Nephron (organoid): ENCODE measurements at regions not wholly inside any gene's neighbourhood (a gene's known extent, or its start where the extent isn't known, plus 50 kb on each side); places are given as distances from the start of the nearest gene placed in this dataset.

ENCODE experiments used
- H3K27ac Mint-ChIP-seq, 3 experiments: 2 replicates each; pipeline ENCODE4 v1.8.0; 2020; ENCODE audit warnings: mixed read lengths in 3 of 3, mild to moderate bottlenecking in 2 of 3, moderate library complexity in 1 of 3
- H3K27me3 Mint-ChIP-seq: 2 replicates; pipeline ENCODE4 v1.8.0; 2021; ENCODE audit warnings: low read depth, mild to moderate bottlenecking, moderate library complexity, mixed read lengths
- H3K36me3 Mint-ChIP-seq: 2 replicates; pipeline ENCODE4 v1.8.0; 2020; ENCODE audit warnings: low read depth, mixed read lengths
- H3K4me1 Mint-ChIP-seq: 2 replicates; pipeline ENCODE4 v1.8.0; 2020; ENCODE audit warnings: mixed read lengths
- H3K4me3 Mint-ChIP-seq, 3 experiments: 2 replicates each; pipeline ENCODE4 v1.8.0; 2020; ENCODE audit warnings: mild to moderate bottlenecking in 3 of 3, mixed read lengths in 3 of 3, moderate library complexity in 2 of 3
- H3K9me3 Mint-ChIP-seq: 2 replicates; pipeline ENCODE4 v1.8.0; 2020; ENCODE audit warnings: mixed read lengths
- CTCF ChIP-seq, 3 experiments: fragments of 200-600 bp; sonication (generic); IDR thresholded peaks; one replicate each; pipeline ENCODE4 v1.5.0; 2021; ENCODE audit warnings: antibody characterized with exemption in 3 of 3; ENCODE audit not compliant: unreplicated experiment in 3 of 3

GRCh38 chr3:117122609-117123008 lies 413.0 kb downstream of the TUSC7 start:
- peaks cover 42% of the 10 kb centered on the region for H3K4me1 Mint-ChIP-seq
- H3K36me3 Mint-ChIP-seq: no peaks in the 10 kb centered on the region
- H3K27me3 Mint-ChIP-seq: no peaks in the 10 kb centered on the region
- H3K9me3 Mint-ChIP-seq: no peaks in the 10 kb centered on the region
- TF ChIP-seq CTCF (IDR thresholded peaks at IDR 0.05; ENCODE audit: unreplicated experiment in 3 of 3): no peak
- H3K4me3 Mint-ChIP-seq: no peak overlapping the region
- no peak overlapping the region for H3K27ac Mint-ChIP-seq

- Mint-ChIP-seq H3K36me3 (no peaks in the 10 kb centered on the region), H3K9me3 (no peaks in the 10 kb centered on the region), H3K4me3 (no peak overlapping the region), H3K27ac (peak overlapping the region in 2 of 3 experiments; percentile 3 to 51), H3K4me1 (peaks cover 44% of the 10 kb centered on the region), H3K27me3 (no peaks in the 10 kb centered on the region)
- TF ChIP-seq CTCF (IDR thresholded peaks at IDR 0.05; ENCODE audit: unreplicated experiment in 3 of 3): no peak
Measured at GRCh38 chr3:117126460-117126859, 416.9 kb downstream of the TUSC7 start.

- H3K27me3 Mint-ChIP-seq: no peaks in the 10 kb centered on the region
- H3K27ac Mint-ChIP-seq: peak overlapping the region in 2 of 3 experiments; percentile 3 to 44
- H3K4me3 Mint-ChIP-seq: no peak overlapping the region
- peak in 2 of 3 experiments; percentile 30 to 45 for TF ChIP-seq CTCF (IDR thresholded peaks at IDR 0.05; ENCODE audit: unreplicated experiment in 3 of 3)
- H3K4me1 Mint-ChIP-seq: peaks cover 44% of the 10 kb centered on the region
- H3K36me3 Mint-ChIP-seq: no peaks in the 10 kb centered on the region
- no peaks in the 10 kb centered on the region for H3K9me3 Mint-ChIP-seq
Measured at GRCh38 chr3:117126946-117127546, 417.5 kb downstream of the TUSC7 start.

GRCh38 chr3:117128133-117128532 lies 418.6 kb downstream of the TUSC7 start:
- no peak for TF ChIP-seq CTCF (IDR thresholded peaks at IDR 0.05; ENCODE audit: unreplicated experiment in 3 of 3)
- H3K4me3 Mint-ChIP-seq: no peak overlapping the region
- no peaks in the 10 kb centered on the region for H3K9me3 Mint-ChIP-seq
- no peaks in the 10 kb centered on the region for H3K36me3 Mint-ChIP-seq
- peaks cover 47% of the 10 kb centered on the region for H3K4me1 Mint-ChIP-seq
- no peaks in the 10 kb centered on the region for H3K27me3 Mint-ChIP-seq
- no peak overlapping the region for H3K27ac Mint-ChIP-seq

- H3K4me3 Mint-ChIP-seq: no peak overlapping the region
- H3K9me3 Mint-ChIP-seq: no peaks in the 10 kb centered on the region
- no peaks in the 10 kb centered on the region for H3K36me3 Mint-ChIP-seq
- TF ChIP-seq CTCF (IDR thresholded peaks at IDR 0.05; ENCODE audit: unreplicated experiment in 3 of 3): no peak
- H3K4me1 Mint-ChIP-seq: peaks cover 52% of the 10 kb centered on the region
- peak overlapping the region in 1 of 3 experiments; percentile 34 for H3K27ac Mint-ChIP-seq
- no peaks in the 10 kb centered on the region for H3K27me3 Mint-ChIP-seq
Measured at GRCh38 chr3:117128872-117129271, 419.3 kb downstream of the TUSC7 start.

- no peak for TF ChIP-seq CTCF (IDR thresholded peaks at IDR 0.05; ENCODE audit: unreplicated experiment in 3 of 3)
- Mint-ChIP-seq H3K9me3 (no peaks in the 10 kb centered on the region), H3K4me3 (no peak overlapping the region), H3K27ac (peak overlapping the region; percentile 22 to 49 (median 46)), H3K36me3 (no peaks in the 10 kb centered on the region), H3K27me3 (no peaks in the 10 kb centered on the region), H3K4me1 (peaks cover 58% of the 10 kb centered on the region)
Measured at GRCh38 chr3:117129516-117129915, 419.9 kb downstream of the TUSC7 start.
